ENCODE measurements at regions not wholly inside any gene's neighbourhood (a gene's known extent, or its start where the extent isn't known, plus 50 kb on each side); places are given as distances from the start of the nearest gene placed in this dataset.

GRCh38 chr2:8525236-8525581 is 156.6 kb upstream of the ID2 start:
- peaks cover 10% of the 10 kb centered on the region for H3K4me1 ChIP-seq (ENCODE audit: low read depth)
- no peaks in the 10 kb centered on the region for H3K27me3 ChIP-seq
- no peak overlapping the region for H3K27ac ChIP-seq
- TF ChIP-seq CTCF (IDR thresholded peaks at IDR 0.05; ENCODE audit: low read depth, low read length): no peak
- DNase-seq (ENCODE audit: low read depth in 1 of 2, low spot score in 1 of 2): no peak
- no peaks in the 10 kb centered on the region for H3K36me3 ChIP-seq
- H3K9me3 ChIP-seq (ENCODE audit: low read depth): no peaks in the 10 kb centered on the region
- no peak overlapping the region for H3K4me3 ChIP-seq

- TF ChIP-seq CTCF (IDR thresholded peaks at IDR 0.05; ENCODE audit: low read depth, low read length): peak; percentile 19
- Histone ChIP-seq H3K27me3 (no peaks in the 10 kb centered on the region), H3K4me1 (ENCODE audit: low read depth) (peaks cover 10% of the 10 kb centered on the region), H3K36me3 (no peaks in the 10 kb centered on the region), H3K9me3 (ENCODE audit: low read depth) (no peaks in the 10 kb centered on the region), H3K27ac (no peak overlapping the region), H3K4me3 (no peak overlapping the region)
- peak; percentile 71 to 85 for DNase-seq (ENCODE audit: low read depth in 1 of 2, low spot score in 1 of 2)
These were observed 156.1 kb upstream of the ID2 start for GRCh38 chr2:8525582-8526402.

- DNase-seq (ENCODE audit: low read depth in 1 of 2, low spot score in 1 of 2): no peak
- no peak for TF ChIP-seq CTCF (IDR thresholded peaks at IDR 0.05; ENCODE audit: low read depth, low read length)
- H3K4me1 ChIP-seq (ENCODE audit: low read depth): peaks cover 10% of the 10 kb centered on the region
- H3K4me3 ChIP-seq: no peak overlapping the region
- no peak overlapping the region for H3K27ac ChIP-seq
- no peaks in the 10 kb centered on the region for H3K27me3 ChIP-seq
- no peaks in the 10 kb centered on the region for H3K36me3 ChIP-seq
- H3K9me3 ChIP-seq (ENCODE audit: low read depth): no peaks in the 10 kb centered on the region
These were observed 155.5 kb upstream of the ID2 start for GRCh38 chr2:8526403-8526696.

- TF ChIP-seq CTCF (IDR thresholded peaks at IDR 0.05; ENCODE audit: low read depth, low read length): no peak
- no peaks in the 10 kb centered on the region for H3K36me3 ChIP-seq
- H3K9me3 ChIP-seq (ENCODE audit: low read depth): no peaks in the 10 kb centered on the region
- H3K27ac ChIP-seq: no peak overlapping the region
- no peak overlapping the region for H3K4me3 ChIP-seq
- H3K4me1 ChIP-seq (ENCODE audit: low read depth): peaks cover 10% of the 10 kb centered on the region
- no peak for DNase-seq (ENCODE audit: low read depth in 1 of 2, low spot score in 1 of 2)
- H3K27me3 ChIP-seq: no peaks in the 10 kb centered on the region
These were observed 154.8 kb upstream of the ID2 start for GRCh38 chr2:8527031-8527430.

- no peak for TF ChIP-seq CTCF (IDR thresholded peaks at IDR 0.05; ENCODE audit: low read depth, low read length)
These were observed 154.2 kb upstream of the ID2 start for GRCh38 chr2:8527676-8528075.

More at GRCh38 chr2:8527676-8528075, 154.2 kb upstream of the ID2 start:
- Histone ChIP-seq H3K27ac (no peak overlapping the region), H3K27me3 (no peaks in the 10 kb centered on the region), H3K36me3 (no peaks in the 10 kb centered on the region), H3K9me3 (ENCODE audit: low read depth) (no peaks in the 10 kb centered on the region), H3K4me3 (no peak overlapping the region), H3K4me1 (ENCODE audit: low read depth) (peaks cover 10% of the 10 kb centered on the region)
- no peak for DNase-seq (ENCODE audit: low read depth in 1 of 2, low spot score in 1 of 2)
